Neural cell (in vitro differentiated cells): ENCODE measurements at regions not wholly inside any gene's neighbourhood (a gene's known extent, or its start where the extent isn't known, plus 50 kb on each side); places are given as distances from the start of the nearest gene placed in this dataset.

Experiments
- H2AFZ ChIP-seq: fragments of 200-600, 300-800 bp; sonication (generic), shearing (Covaris generic); 2 replicates; pipeline ENCODE4 v1.6.0; 2014; ENCODE audit warnings: low read depth, mild to moderate bottlenecking, antibody characterized with exemption, low read length, moderate library complexity
- H3F3A ChIP-seq: fragments of 200-600 bp; shearing (Covaris generic); 2 replicates; pipeline ENCODE4 v1.6.1; 2016; ENCODE audit warnings: mild to moderate bottlenecking, moderate library complexity, mixed read lengths, antibody characterized with exemption, low read length; ENCODE audit not compliant: insufficient read depth, poor library complexity, severe bottlenecking
- H3K27ac ChIP-seq: fragments of 200-600, 300-800 bp; sonication (generic), shearing (Covaris generic); 2 replicates; pipeline ENCODE4 v1.5.1; 2014; ENCODE audit warnings: mild to moderate bottlenecking, low read length, moderate library complexity
- H3K27me3 ChIP-seq: fragments of 300-800, 200-600 bp; sonication (generic), shearing (Covaris generic); 2 replicates; pipeline ENCODE4 v1.6.0; 2014; ENCODE audit warnings: mild to moderate bottlenecking, low read depth, low read length, moderate library complexity; ENCODE audit not compliant: insufficient read depth
- H3K36me3 ChIP-seq: fragments of 300-800, 200-600 bp; sonication (generic), shearing (Covaris generic); 2 replicates; pipeline ENCODE4 v1.5.1; 2014; ENCODE audit warnings: mild to moderate bottlenecking, antibody characterized with exemption, low read length, moderate library complexity; ENCODE audit not compliant: insufficient read depth
- H3K4me2 ChIP-seq: fragments of 300-800, 200-600 bp; sonication (generic), shearing (Covaris generic); 2 replicates; pipeline ENCODE4 v1.6.0; 2014; ENCODE audit warnings: mild to moderate bottlenecking, low read length
- H3K4me3 ChIP-seq: fragments of 300-800, 200-600 bp; sonication (generic), shearing (Covaris generic); 2 replicates; pipeline ENCODE4 v1.5.1; 2014; ENCODE audit warnings: mild to moderate bottlenecking, low read length, moderate library complexity
- H3K79me2 ChIP-seq: fragments of 200-600 bp; shearing (Covaris generic); replicated peaks from 2 replicates; pipeline ENCODE4 v1.6.0; 2014; ENCODE audit warnings: mild to moderate bottlenecking, low read length, moderate library complexity; ENCODE audit not compliant: insufficient read depth
- H3K9ac ChIP-seq: fragments of 300-800, 200-600 bp; sonication (generic), shearing (Covaris generic); 2 replicates; pipeline ENCODE4 v1.6.1; 2016; ENCODE audit warnings: mild to moderate bottlenecking, low read length, mixed read lengths
- H3K9me2 ChIP-seq: fragments of 200-600 bp; shearing (Covaris generic); 2 replicates; pipeline ENCODE4 v1.6.1; 2016; ENCODE audit warnings: mild to moderate bottlenecking, low read length, mixed read lengths; ENCODE audit not compliant: insufficient read depth
- H3K9me3 ChIP-seq: fragments of 200-600, 300-800 bp; sonication (generic), shearing (Covaris generic); 2 replicates; pipeline ENCODE4 v1.6.1; 2016; ENCODE audit warnings: mild to moderate bottlenecking, mixed run types, low read length, moderate library complexity, mixed read lengths
- H4K20me1 ChIP-seq: fragments of 200-600 bp; shearing (Covaris generic); 2 replicates; pipeline ENCODE4 v1.6.1; 2016; ENCODE audit warnings: mild to moderate bottlenecking, mixed run types; ENCODE audit not compliant: insufficient read depth
- CTCF ChIP-seq: fragments of 450-650 bp; IDR thresholded peaks from 2 replicates; pipeline ENCODE4 v1.5.1; 2014; ENCODE audit warnings: antibody characterized with exemption, mild to moderate bottlenecking, moderate library complexity; ENCODE audit not compliant: poor library complexity, severe bottlenecking
- EP300 ChIP-seq: fragments of 450-650 bp; conservative IDR thresholded peaks from 2 replicates; pipeline ENCODE4 v1.6.1; 2014; ENCODE audit warnings: antibody characterized with exemption, mild to moderate bottlenecking, moderate library complexity; ENCODE audit not compliant: poor library complexity, severe bottlenecking
- EZH2 ChIP-seq: fragments of 200-600, 300-800 bp; shearing (Covaris generic), sonication (generic); IDR thresholded peaks from 2 replicates; pipeline ENCODE4 v1.6.1; 2014; ENCODE audit warnings: antibody characterized with exemption, low read length, borderline replicate concordance, mild to moderate bottlenecking; ENCODE audit not compliant: insufficient read depth, poor library complexity, severe bottlenecking
- MXI1 ChIP-seq: fragments of 450-650 bp; conservative IDR thresholded peaks from 2 replicates; pipeline ENCODE4 v1.6.1; 2014; ENCODE audit warnings: antibody characterized with exemption, mild to moderate bottlenecking; ENCODE audit not compliant: poor library complexity, severe bottlenecking
- POLR2AphosphoS5 ChIP-seq: IDR thresholded peaks from 2 replicates; pipeline ENCODE4 v1.6.1; 2012
- RAD21 ChIP-seq: fragments of 450-650 bp; conservative IDR thresholded peaks from 2 replicates; pipeline ENCODE4 v1.6.1; 2014; ENCODE audit warnings: antibody characterized with exemption, mild to moderate bottlenecking, moderate library complexity
- REST ChIP-seq: IDR thresholded peaks from 2 replicates; pipeline ENCODE4 v1.6.1; 2012; ENCODE audit warnings: borderline replicate concordance
- SMC3 ChIP-seq: fragments of 450-650 bp; conservative IDR thresholded peaks from 2 replicates; pipeline ENCODE4 v1.6.1; 2014; ENCODE audit warnings: antibody characterized with exemption, mild to moderate bottlenecking, moderate library complexity; ENCODE audit not compliant: poor library complexity
- TAF1 ChIP-seq: IDR thresholded peaks from 2 replicates; pipeline ENCODE4 v1.6.1; 2012; ENCODE audit warnings: low read depth

GRCh38 chr4:137452799-137453198 is 79.5 kb downstream of the PCDH18 start:
- Histone ChIP-seq H3K9me3 (no peaks in the 10 kb centered on the region), H4K20me1 (no peaks in the 10 kb centered on the region), H3K79me2 (no peaks in the 10 kb centered on the region), H3K27me3 (no peaks in the 10 kb centered on the region), H3K4me3 (no peak overlapping the region), H3K9me2 (no peaks in the 10 kb centered on the region), H3K4me2 (no peak overlapping the region), H3F3A (no peaks in the 10 kb centered on the region), H3K9ac (no peak overlapping the region), H3K36me3 (no peaks in the 10 kb centered on the region), H3K27ac (no peak overlapping the region), H2AFZ (no peak overlapping the region)
- TF ChIP-seq EP300: no peak
- no peak for TF ChIP-seq RAD21
- no peak for TF ChIP-seq POLR2AphosphoS5
- TF ChIP-seq EZH2: no peak
- no peak for TF ChIP-seq MXI1
- no peak for TF ChIP-seq TAF1
- no peak for TF ChIP-seq SMC3
- no peak for TF ChIP-seq REST
- TF ChIP-seq CTCF: no peak

- Histone ChIP-seq H3K9ac (no peak overlapping the region), H2AFZ (no peak overlapping the region), H3K27me3 (no peaks in the 10 kb centered on the region), H4K20me1 (no peaks in the 10 kb centered on the region), H3K4me2 (no peak overlapping the region), H3K9me2 (no peaks in the 10 kb centered on the region), H3K79me2 (no peaks in the 10 kb centered on the region), H3K36me3 (no peaks in the 10 kb centered on the region), H3K4me3 (no peak overlapping the region), H3F3A (no peaks in the 10 kb centered on the region), H3K27ac (no peak overlapping the region), H3K9me3 (no peaks in the 10 kb centered on the region)
- no peak for TF ChIP-seq RAD21
- TF ChIP-seq POLR2AphosphoS5: no peak
- TF ChIP-seq SMC3: no peak
- no peak for TF ChIP-seq TAF1
- TF ChIP-seq EZH2: no peak
- no peak for TF ChIP-seq CTCF
- no peak for TF ChIP-seq REST
- TF ChIP-seq EP300: no peak
- TF ChIP-seq MXI1: no peak
Observed at GRCh38 chr4:137451172-137451825, 81.0 kb downstream of the PCDH18 start.
